Muscle layer of duodenum (tissue), 2 donors: ENCODE measurements at regions not wholly inside any gene's neighbourhood (a gene's known extent, or its start where the extent isn't known, plus 50 kb on each side); places are given as distances from the start of the nearest gene placed in this dataset.

Experiments
- H3K27ac ChIP-seq: one replicate; pipeline ENCODE4 v1.7.0; 2013; ENCODE audit warnings: mild to moderate bottlenecking, low read length
- H3K27me3 ChIP-seq: one replicate; pipeline ENCODE4 v1.7.0; 2013; ENCODE audit warnings: low read depth, mild to moderate bottlenecking, control low read depth, low read length
- H3K36me3 ChIP-seq, 2 donors: one replicate each; pipeline ENCODE4 v1.7.0; 2013; ENCODE audit warnings: low read length in 2 of 2, control low read depth in 1 of 2, mild to moderate bottlenecking in 1 of 2; ENCODE audit not compliant: insufficient read depth in 2 of 2, control insufficient read depth in 1 of 2
- H3K4me1 ChIP-seq, 2 donors: one replicate each; pipeline ENCODE4 v1.7.0; 2013; ENCODE audit warnings: low read length in 2 of 2, mild to moderate bottlenecking in 2 of 2, control low read depth in 1 of 2, moderate library complexity in 1 of 2; ENCODE audit not compliant: insufficient read depth in 2 of 2, control insufficient read depth in 1 of 2
- H3K4me3 ChIP-seq, 2 donors: one replicate each; pipeline ENCODE4 v1.7.0; 2013; ENCODE audit warnings: low read length in 2 of 2, low read depth in 1 of 2, mild to moderate bottlenecking in 1 of 2
- H3K9me3 ChIP-seq, 2 donors: one replicate each; pipeline ENCODE4 v1.7.0; 2013; ENCODE audit warnings: low read length in 2 of 2, control low read depth in 1 of 2, mild to moderate bottlenecking in 1 of 2; ENCODE audit not compliant: control insufficient read depth in 1 of 2
- donor health status: healthy.

DNA sequence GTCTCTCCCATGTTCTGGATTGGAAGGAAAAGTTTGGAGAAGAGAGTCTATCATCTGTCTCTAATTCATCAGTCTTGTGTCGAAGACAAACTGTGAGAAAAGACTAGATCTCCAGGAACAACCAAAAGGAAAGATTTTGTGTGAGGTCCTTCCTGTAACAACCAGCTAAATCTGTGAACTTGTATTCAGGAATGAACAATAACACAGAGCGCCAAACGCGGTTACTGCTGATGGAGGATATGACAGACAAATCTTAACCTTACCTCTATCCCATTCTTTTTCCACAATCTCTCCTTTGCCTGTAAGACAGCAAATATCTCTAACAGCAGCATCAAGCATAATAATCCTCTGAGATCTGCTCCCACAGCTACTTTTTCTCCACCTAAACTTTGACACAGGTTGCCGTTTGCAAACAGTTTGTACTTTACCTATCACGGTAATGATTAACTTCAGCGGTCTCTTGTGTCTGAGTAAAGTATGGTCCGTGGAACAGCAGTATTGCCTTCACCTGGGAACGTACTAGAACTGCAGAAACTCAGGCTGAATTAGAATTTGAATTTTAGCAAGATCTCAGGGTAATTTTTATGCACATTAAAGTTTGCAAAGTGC is 387.6 kb downstream of the ELAVL2 start:
- H3K4me3 ChIP-seq, result peak overlapping the region in 1 of 2 donors; percentile 43
- H3K27me3 ChIP-seq, result no peaks in the 10 kb centered on the region
- no peaks in the 10 kb centered on the region for H3K36me3 ChIP-seq
- no peaks in the 10 kb centered on the region for H3K4me1 ChIP-seq
- no peaks in the 10 kb centered on the region for H3K9me3 ChIP-seq
- no peak overlapping the region for H3K27ac ChIP-seq

DNA sequence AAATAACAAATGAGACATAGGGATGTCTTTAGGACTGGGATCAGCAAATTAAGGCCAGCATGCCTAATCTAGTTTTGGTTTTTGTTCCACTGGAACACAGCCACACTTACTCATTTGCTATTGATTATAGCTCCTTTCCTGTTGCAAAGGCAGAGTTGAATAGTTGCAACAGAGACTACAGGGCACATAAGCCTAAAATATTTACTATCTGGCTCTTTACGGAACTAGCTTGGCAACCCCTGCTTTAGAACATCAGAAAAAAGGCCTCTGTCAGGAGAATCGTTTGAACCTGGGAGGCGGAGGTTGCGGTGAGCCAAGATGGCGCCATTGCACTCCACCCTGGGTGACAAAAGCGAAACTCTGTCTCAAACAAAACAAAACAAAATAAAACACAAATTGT is 384.8 kb downstream of the ELAVL2 start:
- no peak overlapping the region for H3K4me3 ChIP-seq
- no peak overlapping the region for H3K27ac ChIP-seq
- H3K36me3 ChIP-seq, result no peaks in the 10 kb centered on the region
- no peaks in the 10 kb centered on the region for H3K9me3 ChIP-seq
- H3K4me1 ChIP-seq, result no peaks in the 10 kb centered on the region
- H3K27me3 ChIP-seq, result no peaks in the 10 kb centered on the region

GRCh38 chr9:23444658-23445057 is 381.4 kb downstream of the ELAVL2 start:
- H3K4me1 ChIP-seq, result no peaks in the 10 kb centered on the region
- H3K27me3 ChIP-seq, result no peaks in the 10 kb centered on the region
- no peaks in the 10 kb centered on the region for H3K36me3 ChIP-seq
- no peaks in the 10 kb centered on the region for H3K9me3 ChIP-seq
- H3K27ac ChIP-seq, result no peak overlapping the region
- H3K4me3 ChIP-seq, result no peak overlapping the region

GRCh38 chr9:23447166-23447565 is 378.9 kb downstream of the ELAVL2 start:
- Histone ChIP-seq H3K27me3 (no peaks in the 10 kb centered on the region), H3K4me1 (no peaks in the 10 kb centered on the region), H3K36me3 (no peaks in the 10 kb centered on the region), H3K27ac (no peak overlapping the region), H3K9me3 (peaks cover 0 to 4% of the 10 kb centered on the region in 2 donors), H3K4me3 (no peak overlapping the region)

- Histone ChIP-seq H3K27ac (no peak overlapping the region), H3K4me3 (no peak overlapping the region), H3K4me1 (no peaks in the 10 kb centered on the region), H3K9me3 (peaks cover 0 to 5% of the 10 kb centered on the region in 2 donors), H3K27me3 (no peaks in the 10 kb centered on the region), H3K36me3 (no peaks in the 10 kb centered on the region)
Measured at GRCh38 chr9:23447944-23448343, 378.1 kb downstream of the ELAVL2 start.

DNA sequence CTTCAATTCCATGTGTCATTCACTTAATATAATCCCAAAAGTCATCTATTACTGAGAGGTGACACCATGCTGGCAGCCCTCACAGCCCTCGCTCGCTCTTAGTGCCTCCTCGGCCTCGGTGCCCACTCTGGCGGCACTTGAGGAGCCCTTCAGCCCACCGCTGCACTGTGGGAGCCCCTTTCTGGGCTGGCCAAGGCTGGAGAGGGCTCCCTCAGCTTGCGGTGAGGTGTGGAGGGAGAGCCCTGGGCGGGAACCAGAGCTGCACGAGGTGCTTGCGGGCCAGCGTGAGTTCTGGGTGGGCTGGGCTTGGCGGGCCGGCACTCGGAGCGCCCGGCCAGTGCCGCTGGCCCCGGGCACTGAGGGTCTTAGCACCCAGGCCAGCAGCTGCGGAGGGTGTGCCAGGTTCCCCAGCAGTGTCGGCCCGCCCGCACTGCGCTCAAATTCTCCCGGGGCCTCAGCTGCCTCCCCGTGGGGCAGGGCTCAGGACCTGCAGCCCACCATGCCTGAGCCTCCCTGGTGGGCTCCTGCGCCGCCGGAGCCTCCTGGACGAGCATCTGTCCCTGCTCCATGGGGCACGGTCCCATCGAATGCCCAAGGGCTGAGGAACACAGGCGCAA is 374.1 kb downstream of the ELAVL2 start:
- H3K9me3 ChIP-seq, result peaks cover 0 to 5% of the 10 kb centered on the region in 2 donors
- no peaks in the 10 kb centered on the region for H3K27me3 ChIP-seq
- H3K4me3 ChIP-seq, result no peak overlapping the region

GRCh38 chr9:23464275-23464674 is 361.8 kb downstream of the ELAVL2 start:
- no peak overlapping the region for H3K27ac ChIP-seq
- no peaks in the 10 kb centered on the region for H3K27me3 ChIP-seq
- no peak overlapping the region for H3K4me3 ChIP-seq
- H3K36me3 ChIP-seq, result no peaks in the 10 kb centered on the region
- no peaks in the 10 kb centered on the region for H3K4me1 ChIP-seq
- H3K9me3 ChIP-seq, result no peaks in the 10 kb centered on the region

More for the DNA sequence above, 374.1 kb downstream of the ELAVL2 start:
- H3K36me3 ChIP-seq, result no peaks in the 10 kb centered on the region
- H3K4me1 ChIP-seq, result no peaks in the 10 kb centered on the region
- no peak overlapping the region for H3K27ac ChIP-seq

DNA sequence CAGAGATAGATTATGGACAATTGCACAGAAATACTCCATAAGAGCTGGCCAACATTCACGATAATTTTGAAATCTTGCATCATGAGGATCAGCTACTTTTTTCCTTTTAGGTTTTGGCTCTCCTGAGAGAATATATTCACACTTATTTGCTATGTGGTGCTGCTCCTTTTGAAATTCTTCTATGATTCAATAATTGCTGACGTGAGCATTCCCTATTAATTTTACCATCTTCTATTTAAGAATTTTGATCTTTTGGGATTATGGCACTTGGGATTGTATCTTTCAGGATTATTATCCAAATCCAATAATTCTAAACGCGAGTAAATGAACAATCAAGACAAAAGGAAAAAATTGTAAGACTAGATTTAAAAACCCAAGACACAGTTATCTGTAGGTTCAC is 358.8 kb downstream of the ELAVL2 start:
- no peak overlapping the region for H3K27ac ChIP-seq
- no peak overlapping the region for H3K4me3 ChIP-seq
- no peaks in the 10 kb centered on the region for H3K4me1 ChIP-seq
- H3K27me3 ChIP-seq, result no peaks in the 10 kb centered on the region
- no peaks in the 10 kb centered on the region for H3K36me3 ChIP-seq
- no peaks in the 10 kb centered on the region for H3K9me3 ChIP-seq

DNA sequence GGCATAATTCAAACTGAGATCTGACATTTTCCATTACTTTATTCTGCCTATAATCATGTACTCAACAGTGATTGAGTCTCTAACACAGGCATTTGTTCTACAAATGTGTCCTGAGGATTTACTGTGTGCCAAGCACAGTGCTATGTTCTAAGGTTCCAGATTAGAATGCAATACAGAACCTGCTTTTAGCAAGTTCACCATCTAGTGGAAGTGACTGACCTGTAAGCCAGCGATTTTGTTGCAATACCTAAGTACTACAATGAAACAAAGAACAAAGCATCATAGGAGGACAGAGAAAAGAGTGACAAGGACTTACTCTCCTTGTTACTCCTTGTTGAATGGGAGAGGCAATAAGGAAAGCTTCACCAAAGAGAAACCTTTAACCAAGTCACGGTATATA is 348.1 kb downstream of the ELAVL2 start:
- no peak overlapping the region for H3K4me3 ChIP-seq
- no peaks in the 10 kb centered on the region for H3K36me3 ChIP-seq
- H3K27me3 ChIP-seq, result no peaks in the 10 kb centered on the region
- H3K27ac ChIP-seq, result no peak overlapping the region
- H3K4me1 ChIP-seq, result no peaks in the 10 kb centered on the region
- no peaks in the 10 kb centered on the region for H3K9me3 ChIP-seq

DNA sequence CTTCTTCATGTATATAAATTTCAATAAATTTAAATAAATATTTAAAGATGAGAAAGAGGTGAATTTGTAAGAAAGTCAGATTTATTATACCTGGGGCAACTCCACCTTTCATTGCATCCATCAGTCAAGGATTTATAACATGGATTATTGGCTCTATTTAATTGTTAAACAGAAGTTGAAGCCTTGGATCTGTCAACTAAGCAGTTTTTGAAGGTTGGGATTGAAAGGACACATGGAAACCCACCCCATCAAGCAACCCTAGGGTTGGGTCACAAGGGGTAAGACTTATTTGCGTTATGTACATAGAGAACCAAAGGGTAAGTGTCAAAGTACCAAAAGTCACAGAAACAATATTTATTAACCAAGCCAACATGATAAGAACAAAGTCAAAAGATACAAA is 342.5 kb downstream of the ELAVL2 start:
- Histone ChIP-seq H3K4me3 (no peak overlapping the region), H3K9me3 (no peaks in the 10 kb centered on the region), H3K27ac (no peak overlapping the region), H3K4me1 (no peaks in the 10 kb centered on the region), H3K36me3 (no peaks in the 10 kb centered on the region), H3K27me3 (no peaks in the 10 kb centered on the region)

GRCh38 chr9:23492126-23493002 is 333.7 kb downstream of the ELAVL2 start:
- Histone ChIP-seq H3K4me1 (no peaks in the 10 kb centered on the region), H3K9me3 (no peaks in the 10 kb centered on the region), H3K4me3 (peak overlapping the region in 1 of 2 donors; percentile 13), H3K27me3 (no peaks in the 10 kb centered on the region), H3K36me3 (no peaks in the 10 kb centered on the region), H3K27ac (no peak overlapping the region)
